ENCODE measurements at regions not wholly inside any gene's neighbourhood (a gene's known extent, or its start where the extent isn't known, plus 50 kb on each side); places are given as distances from the start of the nearest gene placed in this dataset.

- TF ChIP-seq CTCF (IDR thresholded peaks at IDR 0.05; ENCODE audit: poor library complexity, severe bottlenecking), result no peak
- TF ChIP-seq POLR2AphosphoS5 (IDR thresholded peaks at IDR 0.05), result no peak
- no peak for TF ChIP-seq RAD21 (conservative IDR thresholded peaks at IDR 0.05)
- no peak for TF ChIP-seq MXI1 (conservative IDR thresholded peaks at IDR 0.05; ENCODE audit: poor library complexity, severe bottlenecking)
- no peak for TF ChIP-seq REST (IDR thresholded peaks at IDR 0.05; ENCODE audit: borderline replicate concordance)
- no peak for TF ChIP-seq EZH2 (IDR thresholded peaks at IDR 0.05; ENCODE audit: borderline replicate concordance, insufficient read depth, low read length, poor library complexity, severe bottlenecking)
- TF ChIP-seq EP300 (conservative IDR thresholded peaks at IDR 0.05; ENCODE audit: poor library complexity, severe bottlenecking), result no peak
These were observed 1025.0 kb downstream of the ZPLD1 start for GRCh38 chr3:103459815-103460214.
